ENCODE measurements at regions not wholly inside any gene's neighbourhood (a gene's known extent, or its start where the extent isn't known, plus 50 kb on each side); places are given as distances from the start of the nearest gene placed in this dataset.

GRCh38 chr10:10120671-10121070 lies 897.0 kb upstream of the CELF2 start:
- DNase-seq, result no peak

DNA sequence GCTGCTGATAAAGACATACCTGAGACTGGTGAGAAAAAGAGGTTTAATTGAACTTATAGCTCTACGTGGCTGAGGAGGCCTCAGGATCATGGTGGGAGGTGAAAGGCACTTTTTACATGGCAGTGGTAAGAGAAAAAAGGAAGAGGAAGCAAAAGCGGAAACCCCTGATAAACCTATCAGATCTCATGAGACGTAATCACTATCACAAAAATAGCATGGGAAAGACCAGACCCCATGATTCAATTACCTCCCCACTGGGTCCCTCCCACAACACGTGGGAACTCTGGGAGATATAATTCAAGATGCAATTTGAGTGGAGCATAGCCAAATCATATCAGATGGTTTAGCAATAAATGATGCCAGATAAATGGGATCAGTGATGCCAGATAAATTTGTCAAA lies 892.0 kb upstream of the CELF2 start:
- no peak for DNase-seq

- DNase-seq, result no peak
Observed at GRCh38 chr10:10126218-10126617, 891.5 kb upstream of the CELF2 start.

DNA sequence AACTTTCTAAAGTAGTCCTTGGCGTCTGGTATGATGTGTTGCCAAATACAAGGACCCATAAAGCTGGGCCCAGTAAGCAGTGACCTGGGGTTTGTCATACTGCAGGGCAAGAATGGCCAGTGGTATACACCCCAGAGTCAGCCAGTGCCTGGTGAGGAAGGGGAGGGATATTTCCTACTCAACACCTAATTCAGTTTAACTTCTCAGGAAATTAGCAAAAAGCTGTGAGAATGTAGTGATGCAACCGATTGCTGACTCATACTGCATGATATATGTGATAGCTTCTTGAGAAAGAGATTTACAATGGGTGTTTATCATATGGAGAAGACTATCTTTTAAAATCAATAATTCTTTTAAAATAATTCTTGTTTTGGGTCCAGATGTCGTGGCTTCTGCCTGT lies 889.3 kb upstream of the CELF2 start:
- no peak for DNase-seq

DNA sequence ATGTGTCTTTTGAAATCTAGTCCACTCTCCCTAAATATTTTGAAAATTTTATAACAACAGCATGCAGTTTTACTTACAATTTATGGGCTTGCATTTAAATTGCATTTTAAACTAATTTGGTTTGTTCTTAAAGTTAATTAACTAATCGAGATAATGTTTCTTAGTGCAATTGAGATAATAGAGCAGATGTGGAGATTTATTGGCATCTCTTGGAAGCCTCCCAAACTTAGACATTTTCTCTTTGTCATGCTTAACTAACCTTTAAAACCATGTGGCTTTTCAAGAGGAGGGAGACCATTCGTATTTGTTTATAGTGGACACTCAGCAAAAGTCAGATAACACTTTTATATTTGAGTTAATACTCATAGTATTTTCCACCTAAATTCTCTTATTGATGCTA lies 887.0 kb upstream of the CELF2 start:
- DNase-seq, result no peak

DNA sequence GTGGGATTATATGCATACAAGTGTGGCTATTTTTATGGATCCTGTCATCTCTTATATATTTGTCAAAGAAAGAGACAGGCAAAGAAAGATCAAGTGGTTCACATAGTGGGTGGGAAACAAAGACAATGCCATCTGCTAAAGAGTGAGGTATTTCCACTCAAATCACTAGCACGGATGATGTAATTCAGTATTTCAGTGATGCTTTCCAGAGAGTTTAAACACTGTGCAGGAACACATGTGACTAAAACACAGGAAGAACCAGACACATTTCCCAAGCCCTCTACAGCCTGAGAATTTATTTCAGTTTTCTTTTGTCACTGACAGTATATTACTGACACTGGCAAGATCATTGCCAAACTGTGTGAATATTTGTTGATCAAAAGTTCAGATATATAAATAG lies 885.7 kb upstream of the CELF2 start:
- DNase-seq, result no peak

GRCh38 chr10:10133281-10133680 lies 884.4 kb upstream of the CELF2 start:
- DNase-seq, result no peak

DNA sequence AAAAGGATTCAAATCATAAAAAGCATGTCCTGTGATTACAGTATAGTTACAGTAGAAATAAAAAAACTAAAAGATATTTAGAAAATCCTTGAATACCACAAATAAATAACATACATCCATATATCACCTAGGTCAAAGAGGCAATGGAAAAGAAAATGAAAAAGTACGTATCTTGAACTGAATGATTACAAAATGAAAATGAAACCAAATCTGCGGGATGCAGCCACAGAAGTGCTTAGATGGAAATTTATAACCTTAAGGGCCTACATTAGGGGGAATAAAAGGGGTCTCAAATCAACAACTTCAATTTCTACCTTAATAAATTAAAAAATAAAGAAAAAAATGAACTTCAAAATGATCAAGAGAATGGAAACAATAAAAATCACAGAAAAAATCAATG lies 879.0 kb upstream of the CELF2 start:
- no peak for DNase-seq

DNA sequence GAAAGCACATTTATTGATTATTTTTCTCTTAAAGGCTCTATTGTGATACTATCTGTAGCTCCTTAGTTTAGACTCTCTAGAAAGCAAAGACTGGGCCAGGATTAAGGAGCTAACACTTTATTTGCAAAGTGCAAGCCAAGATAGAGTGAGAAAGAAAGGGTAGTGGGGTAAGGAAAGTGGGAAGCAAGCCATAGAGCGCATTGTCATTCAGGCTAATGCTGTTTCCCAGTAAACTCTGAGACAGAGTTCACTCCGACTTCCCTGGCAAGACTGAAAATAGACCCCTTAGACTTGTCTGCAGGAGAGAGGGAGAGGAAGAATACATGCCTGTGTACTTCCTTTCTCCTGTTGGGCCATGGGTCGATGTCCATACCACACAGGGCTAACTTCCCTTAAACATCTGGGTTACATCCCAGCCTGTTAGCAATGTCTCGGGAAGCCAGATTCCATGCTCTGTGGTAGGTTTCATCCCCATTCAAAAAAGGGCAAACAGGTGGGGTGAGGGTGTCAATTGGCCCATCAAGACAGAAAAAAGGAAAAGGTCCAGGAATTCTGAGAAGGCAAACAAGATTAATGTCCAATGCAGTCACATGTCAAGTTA lies 875.8 kb upstream of the CELF2 start:
- DNase-seq, result no peak

- DNase-seq, result no peak
Observed at GRCh38 chr10:10146604-10147003, 871.1 kb upstream of the CELF2 start.

GRCh38 chr10:10149899-10150298 lies 867.8 kb upstream of the CELF2 start:
- no peak for DNase-seq

- no peak for DNase-seq
Observed at GRCh38 chr10:10156917-10157600, 860.6 kb upstream of the CELF2 start.

DNA sequence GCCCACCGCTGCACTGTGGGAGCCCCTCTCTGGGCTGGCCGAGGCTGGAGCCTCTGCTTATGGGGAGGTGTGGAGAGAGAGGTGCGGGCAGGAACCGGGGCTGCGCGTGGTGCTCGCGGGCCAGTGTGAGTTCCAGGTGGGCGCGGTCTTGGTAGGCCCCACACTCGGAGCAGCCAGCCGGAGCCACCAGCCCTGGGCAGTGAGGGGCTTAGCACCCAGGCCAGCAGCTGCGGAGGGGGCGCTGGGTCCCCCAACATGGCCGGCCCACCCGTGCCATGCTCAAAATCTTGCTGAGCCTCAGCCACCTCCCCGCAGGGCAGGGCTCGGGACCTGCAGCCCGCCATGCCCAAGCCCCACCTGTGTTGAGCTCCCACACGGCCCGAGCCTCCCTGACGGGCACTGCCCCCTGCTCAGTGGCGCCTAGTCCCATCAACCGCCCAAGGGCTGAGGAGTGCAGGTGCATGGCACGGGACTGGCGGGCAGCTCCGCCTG lies 856.8 kb upstream of the CELF2 start:
- no peak for DNase-seq

- no peak for DNase-seq
Observed at GRCh38 chr10:10164848-10165247, 852.8 kb upstream of the CELF2 start.

GRCh38 chr10:10165415-10165814 lies 852.3 kb upstream of the CELF2 start:
- no peak for DNase-seq

GRCh38 chr10:10178476-10178875 lies 839.2 kb upstream of the CELF2 start:
- no peak for DNase-seq

GRCh38 chr10:10193848-10194247 lies 823.8 kb upstream of the CELF2 start:
- DNase-seq, result no peak

DNA sequence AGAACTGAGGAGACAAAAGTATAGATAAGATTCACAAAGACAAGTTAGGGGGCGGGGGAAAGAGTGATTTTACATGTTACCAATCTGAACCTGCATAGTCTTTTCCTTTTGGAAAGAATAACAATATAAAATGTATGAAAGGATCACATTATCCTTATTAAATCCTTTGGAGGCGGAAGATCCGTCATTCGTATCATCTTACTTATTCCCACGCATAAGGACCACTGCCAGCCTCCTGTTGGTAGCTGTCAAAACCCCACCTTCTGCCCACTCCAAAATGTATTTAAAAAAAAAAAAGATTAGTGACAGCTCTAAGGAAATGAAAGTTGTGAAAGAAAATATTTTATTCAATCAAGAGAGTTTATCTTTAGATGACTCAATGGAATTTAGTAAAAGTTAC lies 821.0 kb upstream of the CELF2 start:
- no peak for DNase-seq

GRCh38 chr10:10197423-10197822 lies 820.2 kb upstream of the CELF2 start:
- DNase-seq, result no peak

GRCh38 chr10:10198363-10198762 lies 819.3 kb upstream of the CELF2 start:
- DNase-seq, result no peak

DNA sequence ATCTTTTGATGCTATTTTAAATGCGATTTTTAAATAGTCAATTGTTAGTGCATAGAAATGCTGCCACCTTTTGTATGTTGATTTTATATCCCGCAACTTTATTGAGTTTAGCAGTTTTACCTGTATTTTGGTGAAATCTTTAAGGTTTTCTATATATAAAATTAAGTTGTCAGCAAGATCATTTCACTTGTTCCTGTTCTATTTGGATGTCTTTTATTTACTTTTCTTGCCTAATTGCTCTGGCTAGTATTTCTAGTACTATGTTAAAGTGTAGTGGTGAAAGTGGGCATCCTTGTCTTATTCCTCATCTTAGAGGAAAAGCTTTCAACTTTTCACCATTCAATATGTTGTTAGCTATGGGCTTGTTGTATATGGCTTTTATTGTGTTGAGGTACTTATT lies 813.3 kb upstream of the CELF2 start:
- DNase-seq, result no peak

- no peak for DNase-seq
Observed at GRCh38 chr10:10205906-10206305, 811.8 kb upstream of the CELF2 start.

- DNase-seq, result no peak
Observed at GRCh38 chr10:10207538-10207937, 810.1 kb upstream of the CELF2 start.

GRCh38 chr10:10208196-10208595 lies 809.5 kb upstream of the CELF2 start:
- no peak for DNase-seq

DNA sequence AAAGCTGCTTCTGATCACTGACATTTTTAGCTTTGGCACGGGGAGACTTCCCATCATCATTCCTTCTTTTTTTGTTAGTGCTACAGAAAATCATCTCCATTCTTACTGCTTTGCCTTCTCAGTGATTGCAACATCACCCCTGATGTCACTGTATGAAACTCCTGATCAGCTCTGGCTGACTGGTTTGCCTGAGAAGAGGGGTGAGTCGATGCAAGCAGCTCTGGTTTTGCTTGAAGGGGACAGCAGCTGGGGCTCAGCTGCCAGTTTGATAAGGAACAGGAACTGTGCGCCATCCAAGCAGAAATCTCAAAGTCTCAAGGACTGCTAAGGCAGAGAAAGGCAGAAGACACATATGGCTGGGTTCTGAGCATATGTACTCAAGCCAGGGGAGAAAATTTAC lies 808.5 kb upstream of the CELF2 start:
- DNase-seq, result no peak

Measured in 8988T (cell line).